OCI-LY1 (cell line): ENCODE measurements at regions not wholly inside any gene's neighbourhood (a gene's known extent, or its start where the extent isn't known, plus 50 kb on each side); places are given as distances from the start of the nearest gene placed in this dataset.

Experiments used
- H2AFZ ChIP-seq: fragments of 200-600 bp; sonication (generic), shearing (Covaris generic); 2 replicates; pipeline ENCODE4 v1.6.0; 2014; ENCODE audit warnings: antibody characterized with exemption, mild to moderate bottlenecking, low read length
- H3F3A ChIP-seq: fragments of 200-600 bp; sonication (generic), shearing (Covaris generic); 2 replicates; pipeline ENCODE4 v1.6.0; 2014; ENCODE audit warnings: mild to moderate bottlenecking, antibody characterized with exemption, low read length, moderate library complexity; ENCODE audit not compliant: insufficient read depth
- H3K27ac ChIP-seq: fragments of 200-600 bp; sonication (generic); 2 replicates; pipeline ENCODE4 v1.5.1; 2014; ENCODE audit warnings: low read length, mixed run types, mild to moderate bottlenecking, low read depth; ENCODE audit not compliant: poor library complexity, severe bottlenecking
- H3K27me3 ChIP-seq: fragments of 200-600 bp; sonication (generic); 2 replicates; pipeline ENCODE4 v1.6.0; 2014; ENCODE audit warnings: antibody characterized with exemption, mild to moderate bottlenecking, low read length, moderate library complexity; ENCODE audit not compliant: insufficient read depth
- H3K36me3 ChIP-seq: fragments of 200-600 bp; sonication (generic); 2 replicates; pipeline ENCODE4 v1.6.1; 2014; ENCODE audit warnings: mild to moderate bottlenecking, antibody characterized with exemption, low read length, moderate library complexity, mixed read lengths; ENCODE audit not compliant: insufficient read depth
- H3K4me1 ChIP-seq: fragments of 200-600 bp; sonication (generic); 2 replicates; pipeline ENCODE4 v1.5.1; 2014; ENCODE audit warnings: mild to moderate bottlenecking, low read length, moderate library complexity; ENCODE audit not compliant: insufficient read depth, severe bottlenecking
- H3K4me2 ChIP-seq: fragments of 200-600 bp; sonication (generic), shearing (Covaris generic); 2 replicates; pipeline ENCODE4 v1.6.1; 2014; ENCODE audit warnings: low read length
- H3K4me3 ChIP-seq: fragments of 200-600 bp; sonication (generic); 2 replicates; pipeline ENCODE4 v1.5.1; 2014; ENCODE audit warnings: low read length, low read depth, mild to moderate bottlenecking, mixed read lengths; ENCODE audit not compliant: poor library complexity, severe bottlenecking
- H3K79me2 ChIP-seq: fragments of 200-600 bp; shearing (Covaris generic); 2 replicates; pipeline ENCODE4 v1.6.1; 2016; ENCODE audit warnings: mixed run types, low read length, mixed read lengths; ENCODE audit not compliant: insufficient read depth
- H3K9ac ChIP-seq: fragments of 200-600 bp; sonication (generic), shearing (Covaris generic); 2 replicates; pipeline ENCODE4 v1.6.1; 2014; ENCODE audit warnings: mild to moderate bottlenecking, low read length, mixed read lengths
- H3K9me2 ChIP-seq: fragments of 200-600 bp; sonication (generic), shearing (Covaris generic); 2 replicates; pipeline ENCODE4 v1.6.1; 2014; ENCODE audit warnings: low read depth, mild to moderate bottlenecking, low read length, mixed read lengths
- H3K9me3 ChIP-seq: fragments of 200-600 bp; shearing (Covaris generic); 2 replicates; pipeline ENCODE4 v1.6.1; 2014; ENCODE audit warnings: low read length, mixed read lengths
- H4K20me1 ChIP-seq: fragments of 200-600 bp; sonication (generic), shearing (Covaris generic); 2 replicates; pipeline ENCODE4 v1.6.0; 2016; ENCODE audit warnings: mild to moderate bottlenecking, low read length; ENCODE audit not compliant: insufficient read depth
- EZH2 ChIP-seq: fragments of 200-600 bp; sonication (generic), shearing (Covaris generic); IDR thresholded peaks from 2 replicates; pipeline ENCODE4 v1.8.0; 2017; ENCODE audit warnings: borderline replicate concordance, mixed run types, mild to moderate bottlenecking, antibody characterized with exemption, low read length, moderate library complexity, mixed read lengths
- TF ChIP-seq, protein P1 (sequence below): fragments of 200-600 bp; sonication (generic), shearing (Covaris generic); IDR thresholded peaks from 2 replicates; pipeline ENCODE4 v1.5.1; 2017; ENCODE audit warnings: mild to moderate bottlenecking, antibody characterized with exemption, low read length, moderate library complexity, mixed read lengths

DNA sequence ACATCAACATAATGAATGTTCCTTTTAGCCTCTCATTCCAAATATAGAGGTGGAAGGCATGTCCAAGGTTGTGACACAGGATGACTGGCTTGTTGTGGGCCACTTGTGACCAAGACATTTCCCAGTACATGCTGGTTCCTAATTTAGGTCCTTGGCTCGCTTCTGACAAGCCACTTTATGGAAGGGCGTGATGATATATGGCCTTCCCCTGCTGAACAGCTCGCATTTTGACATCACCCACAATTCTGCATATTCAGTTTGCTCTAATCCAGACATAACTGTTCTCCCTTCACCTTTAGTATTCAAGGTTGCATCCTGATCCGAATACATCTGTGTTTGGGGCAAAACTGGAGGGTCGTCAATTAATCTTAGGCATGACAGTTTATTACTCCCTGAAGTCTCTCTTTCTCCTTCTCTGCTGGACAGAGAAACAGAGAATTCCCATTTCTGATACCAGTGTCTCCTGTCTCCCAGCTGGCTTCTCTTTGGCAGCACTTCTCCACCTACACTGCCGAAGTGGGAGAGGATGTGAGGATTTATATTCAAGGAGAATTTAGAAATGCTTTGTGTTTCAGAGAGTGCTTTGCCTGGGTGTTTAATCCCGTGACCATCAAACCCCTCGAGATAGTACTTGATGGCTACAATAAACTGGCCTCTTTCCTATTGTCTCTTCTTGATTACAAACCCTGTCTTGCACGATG, 815.5 kb upstream of the RBFOX1 start:
- no peaks in the 10 kb centered on the region for H3K79me2 ChIP-seq
- H3K9ac ChIP-seq: no peak overlapping the region
- H3K36me3 ChIP-seq: no peaks in the 10 kb centered on the region
- no peaks in the 10 kb centered on the region for H4K20me1 ChIP-seq
- no peak overlapping the region for H3K27ac ChIP-seq
- no peak overlapping the region for H3K4me2 ChIP-seq
- H3K9me3 ChIP-seq: no peaks in the 10 kb centered on the region
- H3K27me3 ChIP-seq: no peaks in the 10 kb centered on the region
- no peak overlapping the region for H2AFZ ChIP-seq
- TF ChIP-seq, protein P1, sequence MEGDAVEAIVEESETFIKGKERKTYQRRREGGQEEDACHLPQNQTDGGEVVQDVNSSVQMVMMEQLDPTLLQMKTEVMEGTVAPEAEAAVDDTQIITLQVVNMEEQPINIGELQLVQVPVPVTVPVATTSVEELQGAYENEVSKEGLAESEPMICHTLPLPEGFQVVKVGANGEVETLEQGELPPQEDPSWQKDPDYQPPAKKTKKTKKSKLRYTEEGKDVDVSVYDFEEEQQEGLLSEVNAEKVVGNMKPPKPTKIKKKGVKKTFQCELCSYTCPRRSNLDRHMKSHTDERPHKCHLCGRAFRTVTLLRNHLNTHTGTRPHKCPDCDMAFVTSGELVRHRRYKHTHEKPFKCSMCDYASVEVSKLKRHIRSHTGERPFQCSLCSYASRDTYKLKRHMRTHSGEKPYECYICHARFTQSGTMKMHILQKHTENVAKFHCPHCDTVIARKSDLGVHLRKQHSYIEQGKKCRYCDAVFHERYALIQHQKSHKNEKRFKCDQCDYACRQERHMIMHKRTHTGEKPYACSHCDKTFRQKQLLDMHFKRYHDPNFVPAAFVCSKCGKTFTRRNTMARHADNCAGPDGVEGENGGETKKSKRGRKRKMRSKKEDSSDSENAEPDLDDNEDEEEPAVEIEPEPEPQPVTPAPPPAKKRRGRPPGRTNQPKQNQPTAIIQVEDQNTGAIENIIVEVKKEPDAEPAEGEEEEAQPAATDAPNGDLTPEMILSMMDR: no peak
- H3K4me1 ChIP-seq: no peaks in the 10 kb centered on the region
- no peaks in the 10 kb centered on the region for H3K9me2 ChIP-seq
- H3F3A ChIP-seq: no peaks in the 10 kb centered on the region
- H3K4me3 ChIP-seq: no peak overlapping the region

DNA sequence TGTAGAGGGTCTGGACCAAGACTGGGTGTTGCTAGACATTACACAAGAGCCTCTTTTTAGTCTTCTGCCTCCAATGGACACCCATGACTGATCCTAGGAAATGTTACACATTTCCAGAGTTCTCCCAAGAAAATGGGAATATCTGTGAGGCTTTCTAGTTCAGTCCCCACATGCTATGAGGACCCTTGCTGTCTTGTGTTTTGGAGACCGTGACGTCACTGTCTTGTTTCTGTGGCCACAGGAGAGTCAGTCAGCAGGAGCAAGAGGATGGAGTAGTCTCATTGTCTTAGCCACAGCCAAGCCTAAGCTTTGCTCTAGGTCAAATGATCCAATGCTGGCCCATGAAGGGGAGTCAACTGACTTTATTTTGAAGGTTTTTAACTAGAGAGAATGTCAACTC, 820.1 kb upstream of the RBFOX1 start:
- H3K27ac ChIP-seq: no peak overlapping the region
- H3K4me1 ChIP-seq: no peaks in the 10 kb centered on the region
- H3K4me3 ChIP-seq: no peak overlapping the region
- H4K20me1 ChIP-seq: no peaks in the 10 kb centered on the region
- no peaks in the 10 kb centered on the region for H3K27me3 ChIP-seq
- TF ChIP-seq EZH2: no peak
- TF ChIP-seq, protein P1: no peak
- H3F3A ChIP-seq: no peaks in the 10 kb centered on the region
- no peaks in the 10 kb centered on the region for H3K36me3 ChIP-seq
- no peak overlapping the region for H3K9ac ChIP-seq
- no peaks in the 10 kb centered on the region for H3K9me2 ChIP-seq
- H3K79me2 ChIP-seq: no peaks in the 10 kb centered on the region
- H3K4me2 ChIP-seq: no peak overlapping the region
- H3K9me3 ChIP-seq: no peaks in the 10 kb centered on the region
- H2AFZ ChIP-seq: no peak overlapping the region

DNA sequence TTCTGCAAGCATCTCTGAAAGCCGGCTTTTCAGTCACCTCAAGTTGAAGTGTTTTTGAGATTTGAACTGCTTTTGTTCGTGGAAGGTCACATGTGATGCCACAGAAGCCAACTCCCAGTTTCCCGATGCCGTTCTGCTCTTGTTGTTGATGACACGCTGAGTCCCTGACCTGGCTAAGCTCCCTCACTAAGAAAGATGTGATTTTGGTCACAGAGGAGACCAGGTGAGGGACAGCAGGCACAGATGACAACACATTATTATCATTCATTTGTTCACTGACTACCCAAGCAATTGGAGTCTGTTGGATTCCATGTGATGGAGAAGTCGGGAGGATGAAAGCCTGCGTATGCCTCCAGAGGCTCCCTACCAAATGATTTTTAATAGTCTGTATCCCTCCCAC, 822.4 kb upstream of the RBFOX1 start:
- Histone ChIP-seq H3K4me1 (no peaks in the 10 kb centered on the region), H3K9ac (no peak overlapping the region), H3K27me3 (no peaks in the 10 kb centered on the region), H3K9me3 (no peaks in the 10 kb centered on the region), H4K20me1 (no peaks in the 10 kb centered on the region), H3K79me2 (no peaks in the 10 kb centered on the region), H2AFZ (no peak overlapping the region), H3K4me3 (no peak overlapping the region), H3K4me2 (no peak overlapping the region), H3K36me3 (no peaks in the 10 kb centered on the region), H3K27ac (no peak overlapping the region), H3K9me2 (no peaks in the 10 kb centered on the region), H3F3A (no peaks in the 10 kb centered on the region)
- TF ChIP-seq, protein P1: no peak
- no peak for TF ChIP-seq EZH2
